Activated naive CD4-positive, alpha-beta T cell treated with anti-CD3 and anti-CD28 coated beads for 36 hours (primary cell): ENCODE measurements at regions not wholly inside any gene's neighbourhood (a gene's known extent, or its start where the extent isn't known, plus 50 kb on each side); places are given as distances from the start of the nearest gene placed in this dataset.

Experiments
- CTCF ChIA-PET: fragments of 350-600 bp; sonication (Branson Sonifier 250); formaldehyde crosslinking; loops from one replicate; lab custom pipeline; 2021; ENCODE audit warnings: antibody characterized with exemption; lab: Charles Lee
- DNase-seq: peaks from one replicate; pipeline ENCODE4 v3.0.0-alpha.2; 2020
- H3K27ac Mint-ChIP-seq: one replicate; pipeline ENCODE4 v1.8.0; 2021; ENCODE audit warnings: mild to moderate bottlenecking, mixed read lengths
- H3K27me3 Mint-ChIP-seq: one replicate; pipeline ENCODE4 v1.8.0; 2021; ENCODE audit warnings: low read depth, mixed read lengths
- H3K36me3 Mint-ChIP-seq: one replicate; pipeline ENCODE4 v1.8.0; 2021; ENCODE audit warnings: low read depth, mixed read lengths
- H3K4me1 Mint-ChIP-seq: one replicate; pipeline ENCODE4 v1.8.0; 2021; ENCODE audit warnings: low read depth, mixed read lengths
- H3K4me3 Mint-ChIP-seq: one replicate; pipeline ENCODE4 v1.8.0; 2021; ENCODE audit warnings: mild to moderate bottlenecking, moderate library complexity, mixed read lengths
- H3K9me3 Mint-ChIP-seq: one replicate; pipeline ENCODE4 v1.8.0; 2021; ENCODE audit warnings: mixed read lengths
- intact Hi-C: fragments of 100-400 bp; cut with micrococcal nuclease; formaldehyde crosslinking; loops from one replicate; pipeline ENCODE4 v1.15.1; 2023

- CTCF ChIA-PET = no interaction called here
- peaks cover 6% of the 10 kb centered on the region for H3K27me3 Mint-ChIP-seq
- DNase-seq = no peak
- no peaks in the 10 kb centered on the region for H3K4me1 Mint-ChIP-seq
- H3K4me3 Mint-ChIP-seq = no peak overlapping the region
- no peak overlapping the region for H3K27ac Mint-ChIP-seq
- intact Hi-C loops = no loop called here
- H3K9me3 Mint-ChIP-seq = no peaks in the 10 kb centered on the region
- peaks cover 1% of the 10 kb centered on the region for H3K36me3 Mint-ChIP-seq
Observed at GRCh38 chr1:62370594-62370993, 51.4 kb upstream of the KANK4 start.

GRCh38 chr1:62371375-62371774, 52.1 kb upstream of the KANK4 start:
- no peaks in the 10 kb centered on the region for H3K9me3 Mint-ChIP-seq
- no peaks in the 10 kb centered on the region for H3K36me3 Mint-ChIP-seq
- no peaks in the 10 kb centered on the region for H3K4me1 Mint-ChIP-seq
- H3K27ac Mint-ChIP-seq = no peak overlapping the region
- DNase-seq = no peak
- CTCF ChIA-PET = no interaction called here
- peaks cover 5% of the 10 kb centered on the region for H3K27me3 Mint-ChIP-seq
- no peak overlapping the region for H3K4me3 Mint-ChIP-seq
- intact Hi-C loops = no loop called here

DNA sequence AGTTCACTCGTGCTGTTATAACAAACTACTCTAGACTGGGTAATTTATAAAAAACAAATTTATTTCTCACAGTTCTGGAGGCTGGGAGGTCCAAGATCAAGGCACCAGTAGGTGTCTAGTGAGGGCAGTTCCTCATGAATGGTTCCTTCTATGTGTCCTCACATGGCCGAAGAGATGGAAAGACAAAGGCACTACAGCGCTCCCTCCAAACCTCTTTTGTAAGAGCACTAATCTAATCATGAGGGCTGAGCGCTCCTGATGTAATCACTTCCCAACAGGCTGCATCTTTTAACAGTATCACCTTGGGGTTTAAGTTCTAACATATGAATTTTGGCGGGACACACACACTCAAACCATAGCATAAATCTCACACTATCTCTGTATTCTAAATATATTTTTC, 54.0 kb upstream of the KANK4 start:
- no peak for DNase-seq
- H3K36me3 Mint-ChIP-seq = no peaks in the 10 kb centered on the region

GRCh38 chr1:62377043-62377562, 57.9 kb upstream of the KANK4 start:
- CTCF ChIA-PET = interaction anchor here (0.7 to 1.8 kb wide), 2 partner anchors 14 to 54 kb away, joined by 3 to 6 read pairs; no protein-coding TSS in a partner anchor
- Mint-ChIP-seq H3K4me3 (no peak overlapping the region), H3K4me1 (no peaks in the 10 kb centered on the region), H3K27me3 (no peaks in the 10 kb centered on the region), H3K36me3 (no peaks in the 10 kb centered on the region), H3K9me3 (no peaks in the 10 kb centered on the region), H3K27ac (no peak overlapping the region)
- no peak for DNase-seq
- intact Hi-C loops = no loop called here

More for the DNA sequence above, 54.0 kb upstream of the KANK4 start:
- intact Hi-C loops = no loop called here
- Mint-ChIP-seq H3K4me1 (no peaks in the 10 kb centered on the region), H3K27ac (no peak overlapping the region), H3K4me3 (no peak overlapping the region), H3K27me3 (peaks cover 5% of the 10 kb centered on the region), H3K9me3 (no peaks in the 10 kb centered on the region)
- CTCF ChIA-PET = no interaction called here

DNA sequence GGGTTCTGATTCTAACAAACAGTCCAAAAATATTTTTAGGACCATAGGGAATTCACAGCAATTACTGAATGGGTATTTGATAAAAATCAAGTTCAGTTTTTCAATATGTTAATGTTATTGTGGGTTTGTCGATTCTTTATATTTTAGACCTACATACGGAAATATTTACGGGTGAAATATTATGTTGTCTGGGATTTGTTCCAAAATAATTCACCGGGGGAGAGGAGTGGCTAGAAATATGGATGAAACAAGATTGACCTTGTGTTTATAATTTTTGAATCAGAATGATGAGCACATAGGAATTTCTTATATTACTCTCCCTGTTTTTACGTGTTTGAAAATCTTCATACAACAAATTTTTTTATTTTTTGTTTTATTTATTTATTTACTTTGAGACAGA, 56.7 kb upstream of the USP1 start:
- intact Hi-C loops = no loop called here
- DNase-seq = no peak
- Mint-ChIP-seq H3K4me3 (no peak overlapping the region), H3K27ac (no peak overlapping the region), H3K4me1 (no peaks in the 10 kb centered on the region), H3K36me3 (no peaks in the 10 kb centered on the region), H3K9me3 (no peaks in the 10 kb centered on the region), H3K27me3 (no peaks in the 10 kb centered on the region)
- CTCF ChIA-PET = no interaction called here

DNA sequence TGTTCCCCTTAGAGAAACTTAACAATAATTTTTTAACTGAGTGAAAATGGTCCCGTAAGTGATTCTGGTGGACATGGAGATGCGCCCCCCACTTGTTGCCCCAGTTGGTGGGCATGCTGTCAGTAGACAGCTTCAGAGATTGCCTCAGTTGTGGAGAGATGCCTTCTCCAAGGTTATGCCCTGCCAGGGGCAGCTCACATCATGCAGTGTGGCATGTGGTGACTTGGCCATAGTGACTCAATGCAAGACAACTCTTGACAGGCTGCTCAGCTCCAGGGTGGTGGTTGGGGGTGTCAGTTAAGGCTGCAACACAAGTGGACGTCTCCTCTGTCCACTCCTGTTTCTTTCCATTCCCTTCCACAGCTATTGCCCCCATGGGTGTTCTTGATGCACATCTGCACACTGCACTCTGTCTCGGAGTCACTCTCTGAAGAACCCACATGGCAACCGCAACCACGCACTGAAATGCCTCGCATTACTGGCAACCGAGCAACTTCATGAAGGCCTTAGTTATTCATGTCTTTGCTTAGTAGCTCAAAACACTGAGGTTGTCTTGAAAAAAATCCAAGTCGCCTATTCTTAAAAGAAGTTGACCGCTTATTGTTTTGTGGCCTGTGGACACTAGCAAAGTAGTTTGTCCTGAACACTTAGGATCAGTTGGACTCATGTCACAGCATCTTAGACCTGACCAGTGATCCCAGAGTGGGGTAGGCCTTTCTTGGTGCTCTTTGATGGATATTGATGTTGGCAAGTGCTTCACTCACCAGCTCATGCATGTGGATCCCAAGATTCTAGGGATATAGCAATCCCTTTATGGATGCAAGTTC, 54.8 kb upstream of the USP1 start:
- H3K36me3 Mint-ChIP-seq = no peaks in the 10 kb centered on the region

DNA sequence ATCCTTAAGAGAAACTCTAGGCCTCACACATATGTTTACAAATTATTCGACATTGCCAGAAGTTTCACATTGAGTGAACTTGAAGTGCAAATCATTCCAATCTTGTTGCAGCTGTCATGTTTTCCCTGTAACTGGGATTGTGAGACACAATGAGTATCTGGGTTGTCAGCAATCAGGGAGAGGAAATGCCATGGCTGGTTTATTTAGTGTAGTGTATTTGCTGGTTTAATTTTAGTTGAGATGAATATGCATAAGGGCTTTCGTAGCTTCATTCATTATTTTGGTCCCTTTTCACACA, 54.2 kb upstream of the USP1 start:
- intact Hi-C loops = no loop called here
- no peak for DNase-seq
- H3K9me3 Mint-ChIP-seq = no peaks in the 10 kb centered on the region
- no peak overlapping the region for H3K27ac Mint-ChIP-seq
- H3K36me3 Mint-ChIP-seq = no peaks in the 10 kb centered on the region
- no peak overlapping the region for H3K4me3 Mint-ChIP-seq
- CTCF ChIA-PET = interaction anchor here (1.2 kb wide), 1 partner anchor 9 kb away, joined by 4 read pairs; no protein-coding TSS in a partner anchor
- H3K4me1 Mint-ChIP-seq = no peaks in the 10 kb centered on the region
- no peaks in the 10 kb centered on the region for H3K27me3 Mint-ChIP-seq

More for the DNA sequence above, 54.8 kb upstream of the USP1 start:
- DNase-seq = no peak
- Mint-ChIP-seq H3K4me1 (no peaks in the 10 kb centered on the region), H3K27ac (no peak overlapping the region), H3K4me3 (no peak overlapping the region), H3K27me3 (no peaks in the 10 kb centered on the region), H3K9me3 (no peaks in the 10 kb centered on the region)
- CTCF ChIA-PET = interaction anchor here (1.2 kb wide), 1 partner anchor 9 kb away, joined by 4 read pairs; no protein-coding TSS in a partner anchor
- intact Hi-C loops = no loop called here

DNA sequence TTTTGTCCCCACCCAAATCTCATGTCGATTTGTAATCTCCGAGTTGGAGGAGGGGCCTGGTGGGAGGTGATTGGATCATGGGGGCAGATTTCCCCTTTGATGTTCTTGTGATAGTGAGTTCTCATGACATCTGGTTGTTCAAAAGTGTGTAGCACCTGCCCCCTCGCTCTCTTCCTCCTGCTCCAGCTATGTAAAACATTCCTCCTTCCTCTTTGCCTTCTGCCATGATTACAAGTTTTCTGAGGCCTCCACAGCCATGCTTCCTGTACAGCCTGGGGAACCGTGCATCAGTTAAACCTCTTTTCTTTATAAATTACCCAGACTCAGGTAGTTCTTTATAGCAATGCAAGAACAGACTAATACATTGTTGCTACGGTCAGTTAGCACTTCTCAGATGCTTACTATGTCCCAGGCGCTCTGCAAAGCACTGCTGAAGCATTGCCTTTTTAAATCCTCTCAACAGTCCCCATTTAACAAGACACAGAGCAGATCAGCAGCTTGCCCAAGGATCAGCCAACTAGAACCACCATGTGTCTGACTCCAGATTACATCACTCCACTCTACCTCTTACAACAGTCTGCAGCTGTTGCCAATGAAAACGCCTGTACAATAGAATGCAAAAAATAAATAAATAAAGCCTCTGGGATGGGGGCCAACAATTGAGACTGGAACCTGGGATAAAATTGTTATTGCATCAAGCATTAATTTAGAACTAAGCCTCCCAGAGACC, 52.4 kb upstream of the USP1 start:
- intact Hi-C loops = no loop called here
- no peak overlapping the region for H3K4me3 Mint-ChIP-seq
- CTCF ChIA-PET = no interaction called here
- no peak overlapping the region for H3K27ac Mint-ChIP-seq
- no peaks in the 10 kb centered on the region for H3K27me3 Mint-ChIP-seq
- no peaks in the 10 kb centered on the region for H3K4me1 Mint-ChIP-seq
- H3K9me3 Mint-ChIP-seq = no peaks in the 10 kb centered on the region
- H3K36me3 Mint-ChIP-seq = no peaks in the 10 kb centered on the region
- no peak for DNase-seq

DNA sequence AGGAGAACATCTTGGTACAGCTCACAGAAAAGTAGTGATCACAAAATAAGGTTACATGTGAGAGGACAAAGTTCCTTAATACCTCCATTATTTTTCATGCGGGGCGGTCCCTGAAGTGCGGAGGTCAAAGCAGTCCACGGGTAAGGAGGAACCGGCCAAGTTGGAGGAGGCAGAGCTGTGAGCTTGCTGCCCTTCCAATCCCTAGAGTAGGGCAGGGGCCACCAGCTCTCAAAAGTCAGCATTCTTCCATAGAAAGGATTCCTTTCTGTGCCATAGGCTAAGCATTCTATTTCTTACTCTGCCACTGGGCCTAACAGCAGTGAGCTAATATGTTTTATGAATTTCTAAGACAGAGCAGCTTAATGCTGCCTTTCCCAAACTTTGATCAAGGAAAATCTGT, 50.9 kb upstream of the USP1 start:
- no peak overlapping the region for H3K27ac Mint-ChIP-seq
- CTCF ChIA-PET = no interaction called here
- intact Hi-C loops = no loop called here
- no peak overlapping the region for H3K4me3 Mint-ChIP-seq
- DNase-seq = no peak
- no peaks in the 10 kb centered on the region for H3K4me1 Mint-ChIP-seq
- no peaks in the 10 kb centered on the region for H3K9me3 Mint-ChIP-seq
- H3K27me3 Mint-ChIP-seq = no peaks in the 10 kb centered on the region
- no peaks in the 10 kb centered on the region for H3K36me3 Mint-ChIP-seq

DNA sequence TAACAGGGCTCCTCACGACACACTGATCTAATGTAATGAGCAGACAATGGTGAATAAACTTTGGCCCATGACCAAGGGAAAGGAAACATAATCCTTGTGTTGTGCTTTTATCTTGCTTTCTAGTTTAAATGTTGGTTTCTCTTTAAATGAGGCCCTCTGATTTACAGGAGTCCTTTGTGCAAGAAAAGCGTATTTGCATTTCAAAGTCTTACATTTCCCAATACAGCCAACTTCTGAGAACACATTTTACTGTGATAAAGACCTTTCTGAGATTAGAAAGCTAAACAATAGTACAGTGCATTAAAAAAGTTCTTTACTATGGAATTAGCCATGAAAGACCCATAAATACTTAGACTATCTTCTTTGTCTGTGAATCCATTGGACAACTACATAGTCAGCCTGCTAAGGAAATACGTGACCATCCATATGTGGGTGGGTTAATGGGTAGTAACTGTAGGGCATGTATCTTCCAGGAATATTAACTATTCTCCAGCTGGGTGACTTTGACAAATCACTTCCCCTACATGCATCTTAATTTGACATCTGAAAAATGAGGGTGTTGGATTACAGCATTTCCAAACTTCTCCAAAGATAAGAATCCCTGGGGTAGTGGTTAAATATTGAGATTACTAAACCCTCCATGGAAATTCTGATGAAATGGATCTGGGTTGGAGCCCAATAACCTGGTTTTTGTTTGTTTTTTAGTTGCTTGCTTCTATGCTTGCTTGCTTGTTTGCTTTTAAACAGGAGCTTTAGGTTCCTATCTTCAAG, 50.3 kb upstream of the USP1 start:
- Mint-ChIP-seq H3K4me3 (no peak overlapping the region), H3K27me3 (no peaks in the 10 kb centered on the region), H3K4me1 (no peaks in the 10 kb centered on the region), H3K36me3 (no peaks in the 10 kb centered on the region), H3K27ac (no peak overlapping the region), H3K9me3 (no peaks in the 10 kb centered on the region)
- CTCF ChIA-PET = no interaction called here
- intact Hi-C loops = no loop called here
- no peak for DNase-seq
